Heart right ventricle (tissue), 16 donors: ENCODE measurements at regions not wholly inside any gene's neighbourhood (a gene's known extent, or its start where the extent isn't known, plus 50 kb on each side); places are given as distances from the start of the nearest gene placed in this dataset.

Experiments
- ATAC-seq, 8 donors: fragments of 200-7000 bp; cut with Tn5 transposase; one replicate each; pipeline ENCODE4 v1.9.1; 2020; ENCODE audit warnings: mild to moderate bottlenecking in 8 of 8, moderate library complexity in 8 of 8, moderate number of reproducible peaks in 1 of 8
- DNase-seq, 2 donors: peaks; one replicate each; pipeline ENCODE4 v3.0.0-alpha.2; 2020
- H3K27ac ChIP-seq, 10 donors: fragments of 200-600 bp; sonication (generic) in 2 of 10; one replicate each; pipeline versions ENCODE4 v1.5.0 to v1.8.0; 2020 to 2022; ENCODE audit warnings: mild to moderate bottlenecking in 3 of 10
- H3K27me3 ChIP-seq, 7 donors: fragments of 200-600 bp; one replicate each; pipeline ENCODE4 v1.8.0; 2021 to 2022; ENCODE audit warnings: mild to moderate bottlenecking in 2 of 7
- H3K36me3 ChIP-seq, 9 donors: fragments of 200-600 bp; sonication (generic) in 1 of 9; one replicate each; pipeline versions ENCODE4 v1.5.0 to v1.8.0; 2020 to 2022; ENCODE audit warnings: mild to moderate bottlenecking in 2 of 9
- H3K4me1 ChIP-seq, 9 donors: fragments of 200-600 bp; sonication (generic) in 1 of 9; one replicate each; pipeline versions ENCODE4 v1.5.0 to v1.8.0; 2020 to 2022; ENCODE audit warnings: mild to moderate bottlenecking in 4 of 9
- H3K4me3 ChIP-seq, 10 donors: fragments of 200-600 bp; sonication (generic) in 2 of 10; one replicate each; pipeline versions ENCODE4 v1.5.0 to v1.8.0; 2020 to 2022; ENCODE audit warnings: mild to moderate bottlenecking in 7 of 10, moderate library complexity in 2 of 10
- H3K9me3 ChIP-seq, 11 donors: fragments of 200-600 bp in 10 of 11; sonication (generic) in 2 of 11; one replicate each; pipeline versions ENCODE4 v1.5.0 to v1.8.0; 2013 to 2022; ENCODE audit warnings: mild to moderate bottlenecking in 2 of 11, control low read depth in 1 of 11, moderate library complexity in 1 of 11
- WGBS, 2 donors: extraction: QIAGEN DNeasy Blood & Tissue Kit; methylation state at CpG; one replicate each; pipeline ENCODE4 v1.1.7; 2013; ENCODE audit warnings: inconsistent platforms in 1 of 2; 5-methylcytosine and 5-hydroxymethylcytosine counted together
- intact Hi-C, 10 donors: fragments of 100-400 bp; cut with DNase I; formaldehyde crosslinking; loops; one replicate each; pipeline versions ENCODE4 v1.11.1 to v1.14.2; 2022
- TF ChIP-seq, protein P1 (sequence below), 9 donors: fragments of 200-600 bp; sonication (generic) in 2 of 9; IDR thresholded peaks; one replicate each; pipeline versions ENCODE4 v1.5.0 to v1.8.0; 2021 to 2022; ENCODE audit warnings: antibody characterized with exemption in 9 of 9, mild to moderate bottlenecking in 5 of 9, moderate library complexity in 1 of 9
- donor health status: Arrhythmogenic right ventricular cardiomyopathy.
- donor health status: ischemic (EF 13 %, LVEDD 7.1; RV severe dilation, severe dysfunction).
- donor health status: healthy with polysubstance abuse.
- donor health status: DM: no; HTN: yes; CAD: no.
- donor health status: DM: no; HTN: no; CAD: no.
- donor health status: ischemic (EF 25% LVEDD 6.9; RV normal size, moderate dysfunction).
- donor health status: ischemic (EF 25% LVEDD 5.7; RV mildly dilated, moderate dysfunction).
- donor health status: healthy.
- donor health status: DM: yes; HTN: yes; CAD: no.
- donor health status: Ischemic cardiomyopathy.
- donor health status: ischemic (EF 35%, LVEDD 5.7; RV mildly dilated, moderate dysfunction).
- donor health status: nonischemic (EF 11% LVEDD 7.7; RV severe dilation, severe dysfunction).
- donor health status: DM: yes; HTN: yes; CAD: no.
- donor health status: PGD.
- donor health status: ischemic (EF 29% LVEDD 5.4; RV normal size, mild dysfunction).
- donor health status: nonischemic (EF 23%, LVEDD 6.1; RV moderate dilation, normal function).

DNA sequence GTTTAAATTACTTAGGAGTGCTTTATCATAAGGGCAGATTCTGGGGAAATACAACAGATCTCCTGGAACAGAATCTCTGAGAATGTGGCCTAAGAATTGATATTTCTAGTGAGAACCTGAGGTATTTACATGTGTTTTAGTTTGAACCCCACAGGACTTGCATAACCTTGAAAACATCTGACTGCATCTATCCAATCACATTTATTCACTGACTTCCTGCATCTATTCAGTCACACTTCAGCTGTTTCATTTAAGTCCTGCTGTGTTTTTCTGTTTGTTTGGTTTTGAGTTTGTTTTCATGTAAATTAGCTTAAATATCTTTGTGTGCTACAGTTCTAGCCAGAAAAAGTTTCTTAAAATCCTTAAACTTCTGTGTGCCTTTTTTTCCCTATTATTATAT is 1260.7 kb downstream of the PLA2G4A start:
- TF ChIP-seq, protein P1, sequence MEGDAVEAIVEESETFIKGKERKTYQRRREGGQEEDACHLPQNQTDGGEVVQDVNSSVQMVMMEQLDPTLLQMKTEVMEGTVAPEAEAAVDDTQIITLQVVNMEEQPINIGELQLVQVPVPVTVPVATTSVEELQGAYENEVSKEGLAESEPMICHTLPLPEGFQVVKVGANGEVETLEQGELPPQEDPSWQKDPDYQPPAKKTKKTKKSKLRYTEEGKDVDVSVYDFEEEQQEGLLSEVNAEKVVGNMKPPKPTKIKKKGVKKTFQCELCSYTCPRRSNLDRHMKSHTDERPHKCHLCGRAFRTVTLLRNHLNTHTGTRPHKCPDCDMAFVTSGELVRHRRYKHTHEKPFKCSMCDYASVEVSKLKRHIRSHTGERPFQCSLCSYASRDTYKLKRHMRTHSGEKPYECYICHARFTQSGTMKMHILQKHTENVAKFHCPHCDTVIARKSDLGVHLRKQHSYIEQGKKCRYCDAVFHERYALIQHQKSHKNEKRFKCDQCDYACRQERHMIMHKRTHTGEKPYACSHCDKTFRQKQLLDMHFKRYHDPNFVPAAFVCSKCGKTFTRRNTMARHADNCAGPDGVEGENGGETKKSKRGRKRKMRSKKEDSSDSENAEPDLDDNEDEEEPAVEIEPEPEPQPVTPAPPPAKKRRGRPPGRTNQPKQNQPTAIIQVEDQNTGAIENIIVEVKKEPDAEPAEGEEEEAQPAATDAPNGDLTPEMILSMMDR (IDR thresholded peaks at IDR 0.05): no peak
- no peaks in the 10 kb centered on the region for H3K36me3 ChIP-seq
- DNase-seq (no peak), ATAC-seq (no peak)
- no peaks in the 10 kb centered on the region for H3K4me1 ChIP-seq
- H3K4me3 ChIP-seq: no peak overlapping the region
- H3K27me3 ChIP-seq: no peaks in the 10 kb centered on the region
- intact Hi-C loops: no loop called here
- peaks cover 0 to 21% (median 0%) of the 10 kb centered on the region in 11 donors for H3K9me3 ChIP-seq
- H3K27ac ChIP-seq: no peak overlapping the region

GRCh38 chr1:188096521-188096920 is 1267.8 kb downstream of the PLA2G4A start:
- Histone ChIP-seq H3K27ac (no peak overlapping the region), H3K36me3 (no peaks in the 10 kb centered on the region), H3K4me3 (no peak overlapping the region), H3K4me1 (no peaks in the 10 kb centered on the region), H3K27me3 (no peaks in the 10 kb centered on the region), H3K9me3 (peaks cover 0 to 11% (median 0%) of the 10 kb centered on the region in 11 donors)
- no peak for DNase-seq
- ATAC-seq: no peak
- intact Hi-C loops: no loop called here
- TF ChIP-seq, protein P1 (IDR thresholded peaks at IDR 0.05): no peak

DNA sequence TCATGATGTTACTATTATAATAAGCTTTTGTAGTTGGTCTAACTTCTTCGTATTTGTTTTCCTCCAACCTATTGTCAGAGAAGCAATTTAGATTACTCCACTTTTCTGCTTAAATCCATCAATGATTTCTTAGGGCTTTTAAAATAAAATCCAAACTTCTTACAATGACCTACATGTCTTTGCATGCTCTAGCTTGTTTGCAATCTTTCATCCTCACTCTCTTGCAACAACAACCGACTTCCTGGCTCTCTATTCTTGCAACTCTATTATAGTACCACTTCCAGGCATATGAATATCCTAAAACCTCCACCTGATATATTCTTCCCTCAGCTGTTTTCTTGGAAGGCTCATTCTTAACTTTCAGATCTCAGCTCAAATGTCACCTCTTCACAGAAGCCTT is 1288.7 kb downstream of the PLA2G4A start:
- Histone ChIP-seq H3K9me3 (no peaks in the 10 kb centered on the region), H3K4me3 (no peak overlapping the region), H3K4me1 (no peaks in the 10 kb centered on the region), H3K27ac (no peak overlapping the region), H3K27me3 (no peaks in the 10 kb centered on the region), H3K36me3 (no peaks in the 10 kb centered on the region)
- intact Hi-C loops: no loop called here
- WGBS, 2 donors: 80 to 88% methylated on average over 2 of the region's 2 CpGs
- ATAC-seq (no peak), DNase-seq (no peak)
- TF ChIP-seq, protein P1 (IDR thresholded peaks at IDR 0.05): no peak

DNA sequence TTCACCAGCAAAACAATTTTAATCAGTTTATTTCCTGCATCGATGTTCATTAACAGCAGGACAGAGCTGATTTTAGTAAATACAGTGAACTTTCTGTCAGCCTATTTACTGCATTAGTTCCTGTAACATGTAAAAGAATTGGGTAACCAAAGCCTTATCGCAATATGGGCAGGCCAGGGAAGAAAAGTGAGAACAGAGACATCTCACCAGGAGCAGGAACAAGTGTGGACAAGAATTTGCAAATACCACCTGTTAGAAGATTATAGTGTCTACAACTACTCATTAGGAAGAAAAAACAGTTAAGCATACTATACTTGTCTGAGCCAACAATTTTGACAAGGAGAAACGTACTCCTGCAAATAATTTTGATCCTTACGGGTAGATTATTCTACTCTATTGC is 1293.9 kb downstream of the PLA2G4A start:
- ATAC-seq (no peak), DNase-seq (no peak)
- no peaks in the 10 kb centered on the region for H3K4me1 ChIP-seq
- no peaks in the 10 kb centered on the region for H3K36me3 ChIP-seq
- H3K9me3 ChIP-seq: no peaks in the 10 kb centered on the region
- no peak overlapping the region for H3K27ac ChIP-seq
- 74 to 77% methylated on average over 4 of the region's 4 CpGs for WGBS, 2 donors
- TF ChIP-seq, protein P1 (IDR thresholded peaks at IDR 0.05): no peak
- intact Hi-C loops: no loop called here
- H3K4me3 ChIP-seq: no peak overlapping the region
- no peaks in the 10 kb centered on the region for H3K27me3 ChIP-seq

DNA sequence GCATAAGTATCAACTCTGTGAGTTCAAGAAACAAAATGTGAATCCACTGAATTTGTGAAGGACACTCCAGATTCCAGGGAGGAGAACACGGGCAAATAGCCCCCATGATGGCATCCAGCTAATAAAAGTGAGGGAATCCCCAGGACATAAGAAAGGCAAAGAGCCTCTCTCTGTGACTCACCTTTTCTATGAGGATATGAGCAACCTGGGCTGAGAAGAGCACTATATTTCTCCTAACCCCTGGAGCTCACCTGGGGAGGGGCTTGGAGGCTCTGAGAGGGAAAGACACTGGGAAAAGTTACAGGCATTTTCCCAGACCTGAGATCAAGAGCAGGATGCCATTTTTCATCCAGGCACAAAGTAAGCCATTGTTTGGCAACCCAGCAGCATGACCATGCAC is 1298.8 kb downstream of the PLA2G4A start:
- no peaks in the 10 kb centered on the region for H3K36me3 ChIP-seq
- TF ChIP-seq, protein P1 (IDR thresholded peaks at IDR 0.05): no peak
- no peaks in the 10 kb centered on the region for H3K4me1 ChIP-seq
- no peak overlapping the region for H3K4me3 ChIP-seq
- peaks cover 0 to 22% (median 0%) of the 10 kb centered on the region in 11 donors for H3K9me3 ChIP-seq
- H3K27me3 ChIP-seq: no peaks in the 10 kb centered on the region
- no peak overlapping the region for H3K27ac ChIP-seq
- WGBS, 2 donors: 73 to 80% methylated on average over 1 of the region's 1 CpG
- ATAC-seq (no peak), DNase-seq (no peak)
- intact Hi-C loops: no loop called here
